Stimulated activated CD8-positive, alpha-beta memory T cell treated with anti-CD3 and anti-CD28 coated beads, Interleukin-7, amount 100 ng/mL, for 48 hours (primary cell): ENCODE measurements at regions not wholly inside any gene's neighbourhood (a gene's known extent, or its start where the extent isn't known, plus 50 kb on each side); places are given as distances from the start of the nearest gene placed in this dataset.
A peak's percentile ranks its signal among the peaks of the same experiment; 100 is the strongest.
"Not testable (repeated sequence)": the region's sequence is repeated elsewhere in the genome, so short reads cannot be mapped to it uniquely, and the experiment has no call there.

Experiments used
- DNase-seq, 2 donors: peaks; one replicate each; pipeline ENCODE4 v3.0.0-alpha.2; 2020; ENCODE audit warnings: low read depth in 1 of 2; ENCODE audit errors: extremely low read depth in 1 of 2

GRCh38 chr6:28794175-28795002 lies 129.4 kb downstream of the TRIM27 start:
- no peak for DNase-seq

GRCh38 chr6:28800647-28801046 lies 123.1 kb downstream of the TRIM27 start:
- not testable (repeated sequence) for DNase-seq

DNA sequence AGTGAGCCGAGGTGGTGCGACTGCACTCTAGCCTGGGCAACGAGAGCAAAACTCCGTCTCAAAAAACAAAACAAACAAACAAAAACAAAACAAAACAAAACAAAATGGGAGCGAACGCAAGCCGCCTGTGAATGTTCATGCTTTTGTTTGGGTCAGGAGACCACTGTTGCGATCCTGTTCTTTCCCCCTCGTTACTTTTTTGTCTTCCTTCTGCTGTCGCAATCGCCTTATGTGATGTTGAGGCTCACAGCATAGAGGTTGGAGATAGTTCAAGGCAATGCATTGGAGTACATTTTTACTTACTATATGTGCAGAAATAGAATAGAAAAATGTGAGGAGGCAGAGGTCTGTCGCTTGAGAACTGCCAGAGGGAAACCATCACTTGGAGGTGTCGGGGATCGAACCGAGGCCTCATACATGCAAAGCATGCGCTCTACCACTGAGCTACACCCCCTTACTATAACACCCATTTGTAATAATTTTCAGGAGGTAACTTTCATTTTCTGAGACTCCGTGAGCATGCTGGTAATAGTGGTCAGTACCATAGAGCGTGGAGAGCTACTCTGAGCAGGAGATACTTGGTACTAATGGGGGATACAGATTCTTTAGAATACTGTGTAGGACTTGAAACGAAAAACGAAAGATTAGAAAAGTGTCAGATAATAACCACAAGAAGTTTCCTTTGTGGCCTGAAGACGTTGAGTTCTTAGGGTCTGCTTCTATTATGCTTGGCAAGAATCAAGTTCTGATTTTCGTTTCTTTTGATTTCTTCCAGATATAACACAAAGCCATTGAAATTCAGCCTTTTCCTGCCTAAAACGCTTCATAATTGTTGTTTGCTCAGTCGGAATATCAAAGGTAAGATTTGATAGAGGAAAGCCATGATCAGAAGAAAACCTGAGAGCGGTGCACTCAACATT lies 121.1 kb downstream of the TRIM27 start:
- DNase-seq, result no peak

GRCh38 chr6:28803337-28803709 lies 120.5 kb downstream of the TRIM27 start:
- DNase-seq, result no peak

DNA sequence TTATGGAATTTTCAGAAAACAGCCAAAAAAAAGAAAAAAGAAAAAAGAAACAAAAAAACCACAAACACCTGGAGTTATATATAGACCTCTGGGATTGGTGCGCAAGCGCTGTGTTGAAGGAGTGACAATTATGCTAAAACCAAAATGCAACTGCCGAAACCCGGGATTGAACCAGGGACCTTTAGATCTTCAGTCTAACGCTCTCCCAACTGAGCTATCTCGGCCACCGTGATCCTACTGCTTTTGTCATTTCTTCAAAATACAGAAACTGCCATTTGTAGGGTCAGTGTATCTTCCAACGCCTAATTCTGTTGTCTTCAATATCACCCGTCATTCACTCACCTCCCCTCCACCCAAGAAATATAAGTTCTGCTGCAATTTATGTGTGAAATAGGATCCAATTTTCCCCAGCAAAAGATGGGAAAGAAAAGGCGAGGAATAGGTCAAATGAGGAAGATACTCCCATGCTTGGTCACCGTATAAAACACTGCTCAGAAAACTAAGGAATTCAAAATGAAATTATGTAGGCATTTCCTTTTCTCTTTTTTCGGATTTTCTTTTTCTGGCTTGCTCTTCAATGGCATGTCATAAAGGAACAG lies 116.0 kb downstream of the TRIM27 start:
- DNase-seq, result peak in 1 of 2 donors; percentile 23

DNA sequence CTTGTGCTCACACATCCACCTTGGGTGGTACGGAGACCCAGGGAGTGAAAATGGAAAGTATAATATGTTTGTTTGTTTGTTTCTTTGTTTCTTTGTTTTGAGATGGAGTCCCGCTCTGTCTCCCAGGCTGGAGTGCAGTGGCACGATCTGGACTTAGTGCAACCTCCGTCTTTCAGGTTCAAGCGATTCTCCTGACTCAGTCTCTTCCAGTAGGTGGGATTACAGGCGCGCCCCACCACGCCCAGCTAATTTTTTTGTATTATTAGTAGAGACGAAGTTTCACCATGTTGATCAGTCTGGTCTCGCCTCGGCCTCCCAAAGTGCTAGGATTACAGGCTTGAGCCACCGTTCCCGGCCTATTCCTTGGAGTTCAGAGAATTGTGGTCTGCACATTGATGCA lies 115.4 kb downstream of the TRIM27 start:
- no peak for DNase-seq

DNA sequence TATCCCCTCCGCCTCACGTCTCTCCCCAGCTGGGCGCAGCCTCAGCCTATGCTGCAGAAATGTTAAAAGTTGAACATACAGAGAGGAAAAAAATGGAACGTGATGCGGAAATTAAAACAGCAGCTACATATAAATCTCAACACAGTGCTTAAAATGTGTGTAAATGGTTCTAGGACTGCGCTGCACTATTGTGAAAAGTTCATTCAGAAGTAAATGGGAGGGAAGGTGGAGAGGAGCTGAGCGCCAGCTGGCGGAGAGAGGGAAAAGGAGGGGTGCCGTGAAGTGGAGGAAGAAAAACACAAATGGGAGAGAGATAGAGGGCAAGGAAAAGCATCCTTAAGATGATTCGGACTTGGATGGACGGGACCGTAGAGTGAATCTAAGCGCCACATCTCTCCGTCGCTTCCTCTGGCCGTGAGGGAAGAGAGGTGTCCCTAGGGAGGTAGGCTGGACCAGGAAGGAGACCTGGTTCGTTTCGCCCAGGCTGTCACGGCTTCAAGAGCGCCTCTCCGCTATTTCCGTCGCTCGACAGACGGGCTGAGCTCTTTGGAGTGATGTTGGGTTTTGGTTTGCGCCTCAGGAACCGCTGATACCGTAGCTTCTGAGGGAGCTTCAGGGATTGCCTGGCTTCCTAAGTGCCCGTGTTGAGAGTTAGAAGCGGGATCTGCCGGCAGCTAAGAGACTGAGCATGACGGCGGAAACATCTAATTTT lies 113.7 kb downstream of the TRIM27 start:
- no peak for DNase-seq

GRCh38 chr6:28810659-28811053 lies 113.1 kb downstream of the TRIM27 start:
- no peak for DNase-seq

GRCh38 chr6:28811873-28812272 lies 111.9 kb downstream of the TRIM27 start:
- DNase-seq, result no peak

- no peak for DNase-seq
Observed at GRCh38 chr6:28812778-28813569, 110.8 kb downstream of the TRIM27 start.

DNA sequence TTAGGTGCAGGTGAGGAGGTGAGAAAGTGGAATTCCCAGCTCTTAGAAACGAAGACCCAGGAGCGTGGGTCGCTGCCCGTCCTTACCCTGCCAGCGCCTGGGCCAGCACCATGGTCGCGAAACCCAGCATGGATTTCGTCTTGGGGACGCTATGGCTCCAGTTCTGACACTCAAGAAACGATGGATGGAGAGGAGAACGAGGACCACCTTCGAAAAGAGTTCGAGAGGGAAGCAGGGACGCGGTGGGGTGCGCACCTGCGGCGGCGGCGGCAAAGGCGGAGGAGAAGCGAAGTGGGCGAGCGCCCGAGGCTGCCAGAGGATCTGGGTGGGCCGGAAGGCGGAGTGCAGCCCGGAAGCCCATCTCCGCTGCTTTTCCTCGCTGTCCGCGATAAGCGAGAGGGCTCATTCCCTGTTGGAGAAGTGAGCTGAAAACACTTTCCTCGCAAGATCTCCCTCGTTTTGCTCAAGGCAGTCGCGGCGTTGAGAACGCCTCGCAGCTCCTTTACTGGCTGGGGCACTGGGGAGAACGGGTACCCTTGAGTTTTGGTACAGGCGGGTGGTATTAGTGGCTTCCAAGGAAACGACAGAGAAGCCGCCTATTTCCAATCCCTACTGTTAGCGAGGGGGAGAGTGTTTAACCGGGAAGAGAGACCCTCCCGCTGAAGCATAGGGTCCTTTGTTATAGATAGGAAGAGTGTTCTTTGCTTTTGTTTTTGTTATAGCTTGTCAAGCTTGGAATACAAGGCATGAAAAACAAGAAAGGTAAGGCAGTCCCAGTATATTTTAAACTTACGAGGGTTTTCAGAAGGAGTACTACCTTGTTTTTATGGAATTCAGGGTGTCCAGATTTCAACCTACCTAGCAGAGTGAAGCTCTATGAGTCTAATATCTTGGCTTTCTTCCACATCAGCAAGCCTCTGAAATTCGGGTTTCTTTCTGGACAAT lies 109.5 kb downstream of the TRIM27 start:
- no peak for DNase-seq

DNA sequence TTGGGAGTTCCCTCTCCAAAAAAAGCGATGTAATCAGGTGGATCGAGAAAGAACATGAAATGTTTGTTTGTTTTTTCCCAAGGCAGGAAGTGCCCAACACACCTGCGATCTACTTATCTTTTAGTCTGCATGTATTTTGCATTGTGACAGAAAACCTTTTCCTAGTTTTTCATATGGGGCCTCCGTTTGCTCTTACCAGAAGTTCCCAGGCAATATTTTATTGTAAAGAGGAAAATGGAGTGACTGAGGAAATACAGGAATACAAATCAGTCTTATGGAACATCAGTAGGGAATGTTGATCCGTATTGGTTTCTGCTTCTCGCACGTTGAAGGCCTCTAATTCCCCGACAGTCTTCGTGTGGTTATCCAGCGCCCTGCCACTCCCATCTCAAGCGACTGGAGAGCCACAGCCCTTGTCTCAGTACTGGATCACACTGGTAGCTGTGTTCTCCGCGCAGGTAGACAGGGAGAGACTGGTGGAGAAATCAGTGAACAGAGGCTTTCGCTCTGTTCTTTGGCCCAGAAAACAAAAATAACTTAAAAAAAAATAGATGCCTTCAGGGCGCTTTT lies 107.4 kb downstream of the TRIM27 start:
- DNase-seq, result no peak

- DNase-seq, result peak in 1 of 2 donors; percentile 32
Observed at GRCh38 chr6:28816909-28817807, 106.6 kb downstream of the TRIM27 start.

- DNase-seq, result no peak
Observed at GRCh38 chr6:28817808-28818145, 106.0 kb downstream of the TRIM27 start.

GRCh38 chr6:28824793-28825731 lies 98.7 kb downstream of the TRIM27 start:
- no peak for DNase-seq

DNA sequence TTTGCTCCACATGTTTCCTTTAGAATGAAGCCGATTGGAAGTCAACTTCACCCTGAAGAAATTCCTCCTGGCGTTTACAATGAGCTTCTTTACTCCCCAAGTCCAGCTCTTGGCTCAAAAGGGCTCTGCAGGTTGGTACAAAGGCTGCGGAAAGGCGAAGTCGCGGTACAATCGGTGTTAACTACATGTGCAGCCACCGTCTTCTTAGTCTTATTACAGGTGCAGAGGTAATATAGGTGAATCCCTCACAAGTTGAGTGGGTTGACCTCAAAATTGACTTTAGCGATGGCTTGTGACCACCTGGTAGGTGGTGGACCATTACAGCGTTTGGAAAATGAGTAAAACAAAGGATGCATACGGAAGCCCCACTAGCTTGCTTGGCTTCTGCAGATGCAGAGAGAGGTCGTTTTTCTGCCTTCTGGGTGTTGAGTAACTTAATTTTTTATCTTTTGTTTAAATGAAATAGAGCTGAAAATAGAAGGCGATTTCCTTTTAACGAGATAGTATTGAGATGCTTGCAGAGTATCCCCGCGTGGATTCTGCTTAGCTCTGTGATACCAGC lies 98.0 kb downstream of the TRIM27 start:
- DNase-seq, result no peak
